Tibial nerve (tissue), 4 donors: ENCODE measurements at regions not wholly inside any gene's neighbourhood (a gene's known extent, or its start where the extent isn't known, plus 50 kb on each side); places are given as distances from the start of the nearest gene placed in this dataset.

ENCODE experiments used
- DNase-seq, 2 donors: peaks; one replicate each; pipeline ENCODE4 v3.0.0-alpha.2; 2019; ENCODE audit warnings: low spot score in 2 of 2
- H3K27ac ChIP-seq, 4 donors: fragments of 200-600 bp; sonication (generic) in 3 of 4; one replicate each; pipeline ENCODE4 v1.5.1; 2017 to 2019; ENCODE audit warnings: mild to moderate bottlenecking in 1 of 4
- H3K27me3 ChIP-seq, 2 donors: fragments of 200-600 bp; sonication (generic) in 1 of 2; one replicate each; pipeline versions ENCODE4 v1.5.1 to v1.6.0; 2017 to 2019
- H3K36me3 ChIP-seq, 3 donors: fragments of 200-600 bp; sonication (generic); one replicate each; pipeline ENCODE4 v1.5.1; 2018 to 2019
- H3K4me1 ChIP-seq, 4 donors: fragments of 200-600 bp; sonication (generic) in 3 of 4; one replicate each; pipeline ENCODE4 v1.5.1; 2017 to 2019
- H3K4me3 ChIP-seq, 4 donors: fragments of 200-600 bp; sonication (generic) in 3 of 4; one replicate each; pipeline ENCODE4 v1.5.1; 2017 to 2019; ENCODE audit warnings: mild to moderate bottlenecking in 1 of 4, moderate library complexity in 1 of 4
- H3K9me3 ChIP-seq, 4 donors: fragments of 200-600 bp; sonication (generic) in 3 of 4; one replicate each; pipeline ENCODE4 v1.5.1; 2017 to 2019
- EP300 ChIP-seq, 2 donors: sonication (generic); formaldehyde crosslinking; IDR thresholded peaks; one replicate each; pipeline ENCODE4 v1.6.1; 2017; ENCODE audit warnings: antibody characterized with exemption in 2 of 2, mild to moderate bottlenecking in 1 of 2
- POLR2A ChIP-seq, 2 donors: fragments of 450-650 bp; IDR thresholded peaks; one replicate each; pipeline ENCODE4 v1.6.1; 2017; ENCODE audit warnings: antibody characterized with exemption in 2 of 2, mild to moderate bottlenecking in 2 of 2, moderate library complexity in 2 of 2
- WGBS, 2 donors: methylation state at CpG; one replicate each; pipeline ENCODE4 v1.1.5; 2018; 5-methylcytosine and 5-hydroxymethylcytosine counted together
- TF ChIP-seq, protein P1 (sequence below), 5 experiments: fragments of 200-600 bp in 3 of 5; fragments of 450-650 bp in 2 of 5; sonication (generic) in 3 of 5; IDR thresholded peaks; one replicate each; pipeline ENCODE4 v1.5.1; 2016 to 2019; ENCODE audit warnings: antibody characterized with exemption in 5 of 5, mild to moderate bottlenecking in 3 of 5, moderate library complexity in 2 of 5

DNA sequence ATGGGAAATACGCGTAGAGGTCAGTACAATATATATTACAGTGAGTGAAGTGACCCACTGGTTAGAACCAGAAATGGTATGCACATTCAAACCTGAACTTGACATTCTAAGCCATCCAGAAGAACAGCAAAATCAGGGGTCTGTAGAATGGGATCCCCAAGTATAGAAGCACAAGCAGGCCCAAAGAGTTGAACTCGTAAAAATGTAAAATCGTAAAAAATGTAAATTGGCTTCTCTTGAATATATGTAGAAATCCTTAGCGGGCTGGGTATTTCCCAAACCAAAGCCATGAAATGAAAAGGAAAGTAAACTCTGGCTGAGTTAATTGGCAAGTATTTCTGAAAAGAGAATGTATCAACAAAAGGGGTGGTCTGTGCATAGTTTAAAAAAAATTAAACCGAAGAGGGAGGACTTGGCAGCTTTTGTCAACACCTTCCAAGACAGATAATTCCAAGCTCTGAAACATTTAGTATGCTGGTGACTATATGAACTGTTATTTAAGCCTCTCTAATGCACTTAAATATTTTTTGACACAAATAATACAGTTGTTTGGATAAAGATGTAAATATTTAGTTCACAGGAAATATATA, 1505.6 kb upstream of the FLRT2 start:
- no peak for TF ChIP-seq EP300 (IDR thresholded peaks at IDR 0.05)
- TF ChIP-seq, protein P1, sequence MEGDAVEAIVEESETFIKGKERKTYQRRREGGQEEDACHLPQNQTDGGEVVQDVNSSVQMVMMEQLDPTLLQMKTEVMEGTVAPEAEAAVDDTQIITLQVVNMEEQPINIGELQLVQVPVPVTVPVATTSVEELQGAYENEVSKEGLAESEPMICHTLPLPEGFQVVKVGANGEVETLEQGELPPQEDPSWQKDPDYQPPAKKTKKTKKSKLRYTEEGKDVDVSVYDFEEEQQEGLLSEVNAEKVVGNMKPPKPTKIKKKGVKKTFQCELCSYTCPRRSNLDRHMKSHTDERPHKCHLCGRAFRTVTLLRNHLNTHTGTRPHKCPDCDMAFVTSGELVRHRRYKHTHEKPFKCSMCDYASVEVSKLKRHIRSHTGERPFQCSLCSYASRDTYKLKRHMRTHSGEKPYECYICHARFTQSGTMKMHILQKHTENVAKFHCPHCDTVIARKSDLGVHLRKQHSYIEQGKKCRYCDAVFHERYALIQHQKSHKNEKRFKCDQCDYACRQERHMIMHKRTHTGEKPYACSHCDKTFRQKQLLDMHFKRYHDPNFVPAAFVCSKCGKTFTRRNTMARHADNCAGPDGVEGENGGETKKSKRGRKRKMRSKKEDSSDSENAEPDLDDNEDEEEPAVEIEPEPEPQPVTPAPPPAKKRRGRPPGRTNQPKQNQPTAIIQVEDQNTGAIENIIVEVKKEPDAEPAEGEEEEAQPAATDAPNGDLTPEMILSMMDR (IDR thresholded peaks at IDR 0.05): no peak
- no peak for TF ChIP-seq POLR2A (IDR thresholded peaks at IDR 0.05)
- Histone ChIP-seq H3K9me3 (peaks cover 0 to 17% (median 2%) of the 10 kb centered on the region in 4 donors), H3K27ac (no peak overlapping the region), H3K4me1 (peaks cover 0 to 4% (median 0%) of the 10 kb centered on the region in 4 donors), H3K36me3 (no peaks in the 10 kb centered on the region), H3K27me3 (no peaks in the 10 kb centered on the region), H3K4me3 (no peak overlapping the region)
- WGBS, 2 donors: 80 to 85% methylated on average over 6 of the region's 6 CpGs
- no peak for DNase-seq

DNA sequence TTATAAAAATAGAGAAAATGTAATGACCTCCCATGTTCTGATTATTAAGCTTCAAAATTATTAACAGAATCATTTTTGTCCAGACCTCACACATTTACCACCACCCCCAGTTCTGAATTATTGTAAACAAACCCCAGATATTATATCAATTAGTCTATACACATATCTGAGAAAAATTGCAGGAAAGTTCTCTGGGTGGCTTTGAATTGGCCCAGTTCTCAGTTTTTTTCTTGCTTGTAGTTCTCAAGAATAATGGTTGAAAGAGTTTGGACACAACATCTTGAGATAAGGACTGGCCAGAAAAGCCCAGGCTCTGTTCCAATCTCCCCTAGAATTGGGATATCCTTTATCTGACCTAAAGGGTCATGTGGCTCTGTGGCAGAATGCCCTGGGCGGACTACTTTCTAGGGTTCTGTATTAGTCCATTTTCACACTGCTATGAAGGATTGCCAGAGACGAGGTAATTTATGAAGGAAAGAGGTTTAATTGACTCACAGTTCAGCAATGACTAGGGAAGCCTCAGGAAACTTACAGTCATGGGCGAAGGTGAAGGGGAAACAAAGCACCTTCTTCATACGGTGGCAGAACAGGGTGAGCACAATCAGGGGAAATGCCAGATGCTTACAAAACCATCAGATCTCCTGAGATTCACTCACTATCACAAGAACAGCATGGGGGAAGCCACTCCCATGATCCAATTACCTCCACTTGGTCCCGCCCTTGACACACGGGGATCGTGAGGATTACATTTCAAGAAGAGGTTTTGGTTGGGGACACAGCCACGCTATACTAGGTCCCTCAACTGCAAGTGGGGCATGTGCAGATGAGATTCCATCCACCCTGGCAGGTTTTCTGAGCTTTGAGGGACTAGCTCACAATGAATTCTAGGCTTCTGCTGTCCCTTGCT, 1504.6 kb upstream of the FLRT2 start:
- Histone ChIP-seq H3K4me3 (no peak overlapping the region), H3K36me3 (no peaks in the 10 kb centered on the region), H3K27ac (no peak overlapping the region), H3K9me3 (peaks cover 0 to 17% (median 2%) of the 10 kb centered on the region in 4 donors), H3K4me1 (peaks cover 0 to 4% (median 0%) of the 10 kb centered on the region in 4 donors), H3K27me3 (no peaks in the 10 kb centered on the region)
- no peak for TF ChIP-seq POLR2A (IDR thresholded peaks at IDR 0.05)
- no peak for TF ChIP-seq EP300 (IDR thresholded peaks at IDR 0.05)
- TF ChIP-seq, protein P1 (IDR thresholded peaks at IDR 0.05): no peak
- no peak for DNase-seq
- WGBS, 2 donors: 82 to 84% methylated on average over 8 of the region's 8 CpGs

DNA sequence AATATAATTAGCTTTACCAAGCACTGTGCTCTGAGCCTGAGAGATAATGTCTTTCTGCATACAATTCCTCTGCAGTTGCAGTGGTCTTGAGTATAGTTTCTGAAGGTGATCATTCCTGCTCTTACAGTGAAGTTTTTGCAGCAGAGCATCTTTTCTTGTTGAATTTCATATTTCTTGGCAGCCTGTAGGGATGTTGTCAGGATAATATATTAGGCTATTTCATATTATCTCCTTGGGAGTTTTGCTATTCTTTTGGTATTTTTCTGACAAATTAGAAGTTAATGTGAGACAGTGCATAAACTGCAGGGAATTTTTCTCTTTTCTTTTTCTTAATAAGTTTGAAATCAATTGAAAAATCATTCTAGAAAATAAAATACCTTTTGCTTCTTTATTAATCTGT, 1502.6 kb upstream of the FLRT2 start:
- Histone ChIP-seq H3K4me1 (peaks cover 0 to 4% (median 0%) of the 10 kb centered on the region in 4 donors), H3K4me3 (no peak overlapping the region), H3K36me3 (no peaks in the 10 kb centered on the region)

DNA sequence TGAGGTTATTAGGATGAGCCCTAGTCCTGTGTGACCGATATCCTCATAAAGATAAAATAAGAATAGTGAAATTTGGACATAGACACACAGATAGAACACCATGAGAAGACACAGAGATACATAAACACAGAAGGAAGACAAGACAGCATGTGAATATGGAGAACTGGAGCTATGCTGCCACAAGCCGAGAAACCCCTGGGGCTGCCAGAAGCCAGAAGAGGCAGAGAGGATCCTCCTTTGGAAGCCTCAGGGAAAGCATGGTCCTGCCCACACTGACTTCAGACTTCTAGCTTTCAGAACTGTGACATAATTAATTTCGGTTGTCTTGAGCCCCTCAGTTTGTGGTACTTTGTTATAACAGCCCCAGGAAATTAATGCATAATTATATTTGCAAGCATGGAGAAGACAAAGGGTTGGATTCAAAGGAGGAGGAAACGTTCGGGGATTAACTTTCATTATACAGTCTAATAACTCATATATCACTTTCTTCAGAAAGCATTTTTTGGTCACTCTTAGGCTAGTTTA, 1501.8 kb upstream of the FLRT2 start:
- TF ChIP-seq, protein P1 (IDR thresholded peaks at IDR 0.05): no peak
- no peak for TF ChIP-seq EP300 (IDR thresholded peaks at IDR 0.05)
- no peak for TF ChIP-seq POLR2A (IDR thresholded peaks at IDR 0.05)
- H3K4me3 ChIP-seq: no peak overlapping the region
- H3K36me3 ChIP-seq: no peaks in the 10 kb centered on the region
- WGBS, 2 donors: 61 to 64% methylated on average over 5 of the region's 5 CpGs
- H3K27ac ChIP-seq: no peak overlapping the region
- H3K4me1 ChIP-seq: peaks cover 0 to 4% (median 0%) of the 10 kb centered on the region in 4 donors
- H3K27me3 ChIP-seq: no peaks in the 10 kb centered on the region
- no peak for DNase-seq
- no peaks in the 10 kb centered on the region for H3K9me3 ChIP-seq

More for the DNA sequence above, 1502.6 kb upstream of the FLRT2 start:
- Histone ChIP-seq H3K27me3 (no peaks in the 10 kb centered on the region), H3K27ac (no peak overlapping the region), H3K9me3 (peaks cover 0 to under 1% (median 0%) of the 10 kb centered on the region in 4 donors)
- TF ChIP-seq EP300 (IDR thresholded peaks at IDR 0.05) (no peak), POLR2A (IDR thresholded peaks at IDR 0.05) (no peak)
- TF ChIP-seq, protein P1 (IDR thresholded peaks at IDR 0.05): no peak
- no peak for DNase-seq

DNA sequence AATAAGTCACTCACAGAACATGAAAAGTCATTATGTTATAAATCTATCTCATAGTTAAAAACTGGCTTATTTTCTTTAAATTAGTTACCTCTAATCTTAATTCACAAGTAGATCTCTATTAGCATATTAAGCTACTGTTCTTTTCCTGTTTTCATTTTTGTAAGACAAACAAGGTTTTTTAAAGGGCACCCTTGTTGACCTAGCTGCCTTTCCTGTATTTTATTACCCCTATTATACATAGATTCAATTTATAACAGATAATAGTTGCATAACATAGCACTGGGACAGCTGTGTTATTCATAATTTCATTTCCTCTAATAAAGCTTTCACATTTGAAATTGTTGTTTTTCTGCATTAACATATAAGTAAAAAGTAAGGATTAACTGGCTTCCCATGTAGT, 1500.7 kb upstream of the FLRT2 start:
- no peak overlapping the region for H3K4me3 ChIP-seq
- no peaks in the 10 kb centered on the region for H3K27me3 ChIP-seq
- TF ChIP-seq, protein P1 (IDR thresholded peaks at IDR 0.05): no peak
- TF ChIP-seq EP300 (IDR thresholded peaks at IDR 0.05): no peak
- no peak for TF ChIP-seq POLR2A (IDR thresholded peaks at IDR 0.05)
- H3K27ac ChIP-seq: no peak overlapping the region
- no peaks in the 10 kb centered on the region for H3K36me3 ChIP-seq
- no peaks in the 10 kb centered on the region for H3K9me3 ChIP-seq
- DNase-seq: no peak
- H3K4me1 ChIP-seq: peaks cover 0 to 4% (median 0%) of the 10 kb centered on the region in 4 donors
